ENCODE measurements at regions not wholly inside any gene's neighbourhood (a gene's known extent, or its start where the extent isn't known, plus 50 kb on each side); places are given as distances from the start of the nearest gene placed in this dataset.

DNA sequence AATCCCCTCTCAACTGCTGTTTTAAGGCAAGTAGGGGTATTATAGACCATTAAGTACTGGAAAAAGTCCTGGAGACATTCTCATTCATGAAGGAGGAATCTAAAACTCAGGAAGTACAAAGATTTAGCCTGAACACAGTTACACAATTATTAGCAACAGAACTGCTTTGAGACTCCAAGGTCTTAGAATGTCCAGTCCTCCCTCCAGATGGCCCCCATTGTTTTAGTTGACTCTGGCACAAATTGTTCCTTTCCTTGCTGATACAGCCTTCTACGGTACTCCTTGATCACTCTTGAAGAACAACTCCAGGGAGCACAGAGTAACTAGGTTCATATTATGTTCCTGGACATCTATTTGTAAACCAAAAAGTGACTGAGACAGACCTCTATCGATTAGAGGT, 210.1 kb upstream of the RND3 start:
- TF ChIP-seq POLR2A (IDR thresholded peaks at IDR 0.05; ENCODE audit: low read depth, low read length) (no peak), EZH2 (IDR thresholded peaks at IDR 0.05; ENCODE audit: borderline replicate concordance, low read depth, low read length, severe bottlenecking) (no peak), GATA2 (IDR thresholded peaks at IDR 0.05; ENCODE audit: insufficient read depth, insufficient read length, low read depth, low read length) (no peak), POLR2AphosphoS5 (IDR thresholded peaks at IDR 0.05; ENCODE audit: insufficient read depth, low read depth, low read length) (no peak)
- TF ChIP-seq, protein P1, sequence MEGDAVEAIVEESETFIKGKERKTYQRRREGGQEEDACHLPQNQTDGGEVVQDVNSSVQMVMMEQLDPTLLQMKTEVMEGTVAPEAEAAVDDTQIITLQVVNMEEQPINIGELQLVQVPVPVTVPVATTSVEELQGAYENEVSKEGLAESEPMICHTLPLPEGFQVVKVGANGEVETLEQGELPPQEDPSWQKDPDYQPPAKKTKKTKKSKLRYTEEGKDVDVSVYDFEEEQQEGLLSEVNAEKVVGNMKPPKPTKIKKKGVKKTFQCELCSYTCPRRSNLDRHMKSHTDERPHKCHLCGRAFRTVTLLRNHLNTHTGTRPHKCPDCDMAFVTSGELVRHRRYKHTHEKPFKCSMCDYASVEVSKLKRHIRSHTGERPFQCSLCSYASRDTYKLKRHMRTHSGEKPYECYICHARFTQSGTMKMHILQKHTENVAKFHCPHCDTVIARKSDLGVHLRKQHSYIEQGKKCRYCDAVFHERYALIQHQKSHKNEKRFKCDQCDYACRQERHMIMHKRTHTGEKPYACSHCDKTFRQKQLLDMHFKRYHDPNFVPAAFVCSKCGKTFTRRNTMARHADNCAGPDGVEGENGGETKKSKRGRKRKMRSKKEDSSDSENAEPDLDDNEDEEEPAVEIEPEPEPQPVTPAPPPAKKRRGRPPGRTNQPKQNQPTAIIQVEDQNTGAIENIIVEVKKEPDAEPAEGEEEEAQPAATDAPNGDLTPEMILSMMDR (IDR thresholded peaks at IDR 0.05; ENCODE audit: extremely low read depth in 1 of 2, insufficient read depth in 1 of 2, low read depth in 1 of 2, low read length in 2 of 2) = no peak

Data from endothelial cell of umbilical vein (primary cell).